ENCODE measurements at regions not wholly inside any gene's neighbourhood (a gene's known extent, or its start where the extent isn't known, plus 50 kb on each side); places are given as distances from the start of the nearest gene placed in this dataset.

DNA sequence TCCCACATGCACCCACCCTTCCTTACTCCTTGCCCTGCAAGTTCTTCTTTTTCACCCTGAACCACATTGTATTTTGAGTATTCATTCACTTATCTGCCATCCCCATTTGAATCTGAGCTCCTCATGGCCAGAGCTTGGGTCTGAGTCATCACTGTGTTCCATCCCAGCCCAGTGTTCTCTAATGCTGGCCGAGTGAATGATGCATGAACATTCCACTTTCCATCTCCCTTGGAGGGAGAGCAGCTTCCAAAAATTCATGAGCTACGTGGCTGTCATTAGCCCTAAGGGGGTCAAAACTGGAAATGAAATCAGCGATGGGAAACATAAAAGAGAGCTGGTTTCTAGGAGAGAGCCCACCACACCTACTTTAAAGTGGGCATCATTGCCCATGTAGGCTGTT lies 187.0 kb upstream of the USP24 start:
- TF ChIP-seq, protein P1, sequence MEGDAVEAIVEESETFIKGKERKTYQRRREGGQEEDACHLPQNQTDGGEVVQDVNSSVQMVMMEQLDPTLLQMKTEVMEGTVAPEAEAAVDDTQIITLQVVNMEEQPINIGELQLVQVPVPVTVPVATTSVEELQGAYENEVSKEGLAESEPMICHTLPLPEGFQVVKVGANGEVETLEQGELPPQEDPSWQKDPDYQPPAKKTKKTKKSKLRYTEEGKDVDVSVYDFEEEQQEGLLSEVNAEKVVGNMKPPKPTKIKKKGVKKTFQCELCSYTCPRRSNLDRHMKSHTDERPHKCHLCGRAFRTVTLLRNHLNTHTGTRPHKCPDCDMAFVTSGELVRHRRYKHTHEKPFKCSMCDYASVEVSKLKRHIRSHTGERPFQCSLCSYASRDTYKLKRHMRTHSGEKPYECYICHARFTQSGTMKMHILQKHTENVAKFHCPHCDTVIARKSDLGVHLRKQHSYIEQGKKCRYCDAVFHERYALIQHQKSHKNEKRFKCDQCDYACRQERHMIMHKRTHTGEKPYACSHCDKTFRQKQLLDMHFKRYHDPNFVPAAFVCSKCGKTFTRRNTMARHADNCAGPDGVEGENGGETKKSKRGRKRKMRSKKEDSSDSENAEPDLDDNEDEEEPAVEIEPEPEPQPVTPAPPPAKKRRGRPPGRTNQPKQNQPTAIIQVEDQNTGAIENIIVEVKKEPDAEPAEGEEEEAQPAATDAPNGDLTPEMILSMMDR (IDR thresholded peaks at IDR 0.05; ENCODE audit: low read depth, low read length): no peak
- DNase-seq: no peak
- Histone ChIP-seq H3K36me3 (no peaks in the 10 kb centered on the region), H3K9me3 (no peaks in the 10 kb centered on the region), H3K27me3 (no peaks in the 10 kb centered on the region), H3K4me1 (no peaks in the 10 kb centered on the region), H3K4me3 (ENCODE audit: low read depth, low read length) (no peak overlapping the region)

DNA sequence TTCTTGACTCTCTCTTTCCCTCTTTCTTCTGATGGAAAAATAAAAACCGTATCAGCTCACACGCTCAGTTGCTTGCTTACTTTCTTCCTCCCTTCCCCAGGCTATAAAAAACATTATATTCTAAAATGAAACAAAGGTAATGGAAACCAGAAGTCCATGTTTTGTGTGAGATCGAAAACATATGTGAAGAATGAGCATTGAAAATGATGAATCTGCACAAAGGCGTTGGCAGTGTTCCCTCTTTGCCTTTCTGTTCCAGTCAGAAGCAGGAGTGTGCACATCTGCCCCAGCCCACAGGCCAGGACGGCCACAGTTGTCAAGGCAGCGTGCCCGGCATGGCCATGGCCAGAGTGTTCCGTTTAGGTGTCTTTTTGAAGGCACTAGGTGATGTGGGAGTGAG lies 185.3 kb upstream of the USP24 start:
- H3K36me3 ChIP-seq: no peaks in the 10 kb centered on the region
- H3K27me3 ChIP-seq: no peaks in the 10 kb centered on the region
- no peaks in the 10 kb centered on the region for H3K4me1 ChIP-seq
- no peak overlapping the region for H3K4me3 ChIP-seq (ENCODE audit: low read depth, low read length)
- TF ChIP-seq, protein P1 (IDR thresholded peaks at IDR 0.05; ENCODE audit: low read depth, low read length): no peak
- no peak for DNase-seq
- H3K9me3 ChIP-seq: no peaks in the 10 kb centered on the region

- Histone ChIP-seq H3K9me3 (no peaks in the 10 kb centered on the region), H3K4me3 (ENCODE audit: low read depth, low read length) (no peak overlapping the region), H3K4me1 (no peaks in the 10 kb centered on the region), H3K27me3 (no peaks in the 10 kb centered on the region), H3K36me3 (no peaks in the 10 kb centered on the region)
- no peak for DNase-seq
- TF ChIP-seq, protein P1 (IDR thresholded peaks at IDR 0.05; ENCODE audit: low read depth, low read length): no peak
Measured at GRCh38 chr1:55399346-55399745, 184.2 kb upstream of the USP24 start.

DNA sequence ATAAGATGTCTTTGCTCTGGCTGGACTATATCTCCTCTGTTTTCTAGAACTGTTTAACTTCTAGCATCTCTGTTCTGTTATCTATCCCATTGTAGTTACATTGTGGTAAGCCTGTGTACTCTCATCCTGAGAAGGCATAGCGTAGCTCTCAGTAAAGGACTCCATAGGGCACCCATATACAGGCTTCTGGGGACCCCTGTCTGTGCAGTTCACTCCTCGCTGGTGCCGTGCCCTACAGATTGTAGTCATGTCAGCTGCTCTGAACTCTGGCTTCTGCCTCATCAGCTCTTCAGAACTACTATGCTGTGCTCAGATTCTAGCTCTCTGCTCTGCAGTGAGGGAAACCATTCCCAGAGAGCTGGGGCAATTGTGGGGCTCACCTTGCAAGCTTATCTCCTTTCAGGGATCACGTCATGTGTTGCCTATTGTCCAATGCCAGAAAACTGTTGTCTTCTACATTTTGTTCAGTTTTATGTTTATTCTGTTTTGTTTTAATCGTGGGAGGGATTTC lies 181.3 kb upstream of the USP24 start:
- no peaks in the 10 kb centered on the region for H3K36me3 ChIP-seq

GRCh38 chr1:55388960-55389359 lies 173.8 kb upstream of the USP24 start:
- no peak for DNase-seq
- no peaks in the 10 kb centered on the region for H3K36me3 ChIP-seq
- H3K4me1 ChIP-seq: no peaks in the 10 kb centered on the region
- H3K27me3 ChIP-seq: no peaks in the 10 kb centered on the region
- H3K9me3 ChIP-seq: no peaks in the 10 kb centered on the region
- TF ChIP-seq, protein P1 (IDR thresholded peaks at IDR 0.05; ENCODE audit: low read depth, low read length): no peak
- H3K4me3 ChIP-seq (ENCODE audit: low read depth, low read length): no peak overlapping the region

More for the DNA sequence above, 181.3 kb upstream of the USP24 start:
- Histone ChIP-seq H3K4me3 (ENCODE audit: low read depth, low read length) (no peak overlapping the region), H3K9me3 (no peaks in the 10 kb centered on the region), H3K4me1 (no peaks in the 10 kb centered on the region), H3K27me3 (no peaks in the 10 kb centered on the region)
- TF ChIP-seq, protein P1 (IDR thresholded peaks at IDR 0.05; ENCODE audit: low read depth, low read length): no peak
- no peak for DNase-seq

DNA sequence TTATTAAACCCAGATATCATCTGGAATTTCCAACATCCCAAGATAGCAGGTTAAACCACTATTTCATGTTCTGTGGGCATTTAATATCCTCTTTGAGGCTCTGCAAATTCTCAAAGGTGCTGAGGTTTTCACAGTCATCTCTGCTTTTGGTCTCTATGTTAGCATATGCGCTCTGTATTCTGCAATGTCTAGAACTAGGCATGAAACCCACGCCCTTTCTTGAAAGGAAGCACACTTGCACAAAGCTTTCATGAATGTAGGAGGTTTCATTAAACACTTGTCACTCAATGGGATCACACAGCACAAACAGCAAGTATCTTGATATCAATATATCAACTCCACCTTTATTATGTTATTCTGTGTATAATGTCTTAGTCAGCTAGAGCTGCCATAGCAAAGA lies 172.0 kb upstream of the USP24 start:
- Histone ChIP-seq H3K27me3 (no peaks in the 10 kb centered on the region), H3K9me3 (no peaks in the 10 kb centered on the region), H3K4me1 (no peaks in the 10 kb centered on the region), H3K36me3 (no peaks in the 10 kb centered on the region), H3K4me3 (ENCODE audit: low read depth, low read length) (no peak overlapping the region)
- DNase-seq: no peak
- TF ChIP-seq, protein P1 (IDR thresholded peaks at IDR 0.05; ENCODE audit: low read depth, low read length): no peak
